GM12891 (cell line): ENCODE measurements at regions not wholly inside any gene's neighbourhood (a gene's known extent, or its start where the extent isn't known, plus 50 kb on each side); places are given as distances from the start of the nearest gene placed in this dataset.

Source experiments
- POLR2A ChIP-seq: IDR thresholded peaks from 2 replicates; pipeline ENCODE4 v1.6.1; 2011; ENCODE audit warnings: low read depth, low read length, control low read depth
- SPI1 ChIP-seq: IDR thresholded peaks from 2 replicates; pipeline ENCODE4 v1.6.1; 2011; ENCODE audit warnings: low read depth, low read length, control low read depth

DNA sequence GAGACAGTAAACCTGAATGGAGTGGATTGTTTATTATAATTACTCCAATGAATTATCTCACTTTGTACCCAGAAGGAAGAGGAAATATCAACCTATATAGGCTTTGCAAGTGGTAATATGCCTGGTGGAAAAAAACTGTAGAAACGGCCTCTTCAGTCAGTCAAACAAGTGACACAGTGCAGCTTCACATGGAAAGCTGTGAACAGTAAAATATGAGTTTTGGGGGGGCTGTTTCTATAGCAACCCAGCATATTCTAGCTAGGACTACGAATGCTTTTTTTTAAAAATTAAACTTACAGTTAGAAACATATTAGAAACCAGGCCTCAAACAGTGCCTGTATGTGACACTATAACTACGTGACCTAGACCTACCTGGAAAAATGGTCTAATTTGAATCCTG, 150.1 kb downstream of the PPP1R2C start:
- TF ChIP-seq POLR2A = no peak
- TF ChIP-seq SPI1 = no peak
